IMR-90 (cell line): ENCODE measurements at regions not wholly inside any gene's neighbourhood (a gene's known extent, or its start where the extent isn't known, plus 50 kb on each side); places are given as distances from the start of the nearest gene placed in this dataset.

ENCODE experiments used
- ATAC-seq: fragments of 200-7000 bp; cut with Tn5 transposase; 2 replicates; pipeline ENCODE4 v1.9.1; 2020; ENCODE audit warnings: low read depth, mild to moderate bottlenecking, moderate library complexity
- BruUV-seq: library from RNA; stranded (reverse); fragments of 400-500 nt; replicated peaks from 2 replicates; lab custom pipeline; 2021; lab: Mats Ljungman, UMichigan
- CTCF ChIA-PET: fragments of 300-600 bp; formaldehyde crosslinking; extraction: SDS; loops from one replicate; lab custom pipeline; 2021; ENCODE audit warnings: antibody characterized with exemption; lab: Yijun Ruan, JAX
- POLR2A ChIA-PET: fragments of 300-600 bp; sonication (Branson Sonifier 250); formaldehyde crosslinking; loops from one replicate; lab custom pipeline; 2022; ENCODE audit warnings: antibody characterized with exemption; ENCODE audit not compliant: unreplicated experiment; lab: Charles Lee
- DNase-seq: peaks from one replicate; pipeline ENCODE4 v3.0.0; 2013
- H2AFZ ChIP-seq: replicated peaks from 2 replicates; pipeline ENCODE3; 2013; ENCODE audit warnings: low read length, mild to moderate bottlenecking; ENCODE audit not compliant: poor library complexity
- H2AK5ac ChIP-seq: 2 replicates; pipeline ENCODE4 v1.6.1; 2013; ENCODE audit warnings: low read depth, low read length, inconsistent platforms
- H2AK9ac ChIP-seq: replicated peaks from 2 replicates; pipeline ENCODE3; 2013; ENCODE audit warnings: mild to moderate bottlenecking, low read depth, low read length, moderate library complexity; ENCODE audit not compliant: poor library complexity
- H2BK120ac ChIP-seq: 2 replicates; pipeline ENCODE4 v1.6.1; 2013; ENCODE audit warnings: low read depth, low read length, inconsistent platforms
- H2BK15ac ChIP-seq: 3 replicates; pipeline ENCODE4 v1.6.1; 2013; ENCODE audit warnings: low read depth, low read length, inconsistent platforms
- H2BK20ac ChIP-seq: 2 replicates; pipeline ENCODE4 v1.6.1; 2013; ENCODE audit warnings: low read depth, mild to moderate bottlenecking, inconsistent platforms, low read length, moderate library complexity
- H2BK5ac ChIP-seq: 2 replicates; pipeline ENCODE4 v1.6.1; 2013; ENCODE audit warnings: mild to moderate bottlenecking, low read depth, low read length, inconsistent platforms; ENCODE audit not compliant: poor library complexity, severe bottlenecking
- H3K14ac ChIP-seq: replicated peaks from 2 replicates; pipeline ENCODE4 v1.6.1; 2013; ENCODE audit warnings: low read depth, low read length, inconsistent platforms
- H3K18ac ChIP-seq: 2 replicates; pipeline ENCODE4 v1.6.1; 2013; ENCODE audit warnings: low read depth, low read length, control low read depth
- H3K23ac ChIP-seq: 2 replicates; pipeline ENCODE4 v1.6.1; 2013; ENCODE audit warnings: low read depth, low read length, inconsistent platforms
- H3K27ac ChIP-seq: 2 replicates; pipeline ENCODE4 v1.5.1; 2013; ENCODE audit warnings: mild to moderate bottlenecking, control low read depth, low read length; ENCODE audit not compliant: insufficient read depth
- H3K27me3 ChIP-seq: 2 replicates; pipeline ENCODE4 v1.6.1; 2013; ENCODE audit warnings: low read length; ENCODE audit not compliant: control insufficient read depth, insufficient read depth
- H3K36me3 ChIP-seq: 2 replicates; pipeline ENCODE4 v1.6.1; 2013; ENCODE audit warnings: low read length, mixed read lengths; ENCODE audit not compliant: control insufficient read depth, insufficient read depth
- H3K4ac ChIP-seq: 2 replicates; pipeline ENCODE4 v1.6.1; 2013; ENCODE audit warnings: low read depth, low read length, inconsistent platforms
- H3K4me1 ChIP-seq: 2 replicates; pipeline ENCODE4 v1.6.1; 2013; ENCODE audit warnings: low read length, mixed read lengths; ENCODE audit not compliant: control insufficient read depth, insufficient read depth
- H3K4me2 ChIP-seq: 2 replicates; pipeline ENCODE4 v1.6.1; 2013; ENCODE audit warnings: low read depth, mild to moderate bottlenecking, control low read depth, low read length, moderate library complexity
- H3K4me3 ChIP-seq: 2 replicates; pipeline ENCODE4 v1.5.1; 2013; ENCODE audit warnings: low read depth, mild to moderate bottlenecking, control low read depth, low read length, moderate library complexity; ENCODE audit not compliant: insufficient read depth
- H3K56ac ChIP-seq: 2 replicates; pipeline ENCODE4 v1.6.1; 2013; ENCODE audit warnings: low read length, inconsistent platforms; ENCODE audit not compliant: insufficient read depth; ENCODE audit errors: extremely low read depth
- H3K79me1 ChIP-seq, 2 experiments: 2 replicates each; pipeline ENCODE4 v1.6.1; 2013; ENCODE audit warnings: low read length in 2 of 2, inconsistent platforms in 1 of 2, low read depth in 1 of 2
- H3K9ac ChIP-seq: 2 replicates; pipeline ENCODE4 v1.6.1; 2013; ENCODE audit warnings: low read depth, low read length, control low read depth
- H3K9me1 ChIP-seq: 2 replicates; pipeline ENCODE4 v1.6.1; 2013; ENCODE audit warnings: low read length, inconsistent platforms; ENCODE audit not compliant: insufficient read depth
- H3K9me3 ChIP-seq: 2 replicates; pipeline ENCODE4 v1.6.1; 2013; ENCODE audit warnings: low read length; ENCODE audit not compliant: control insufficient read depth, insufficient read depth
- H4K20me1 ChIP-seq: 2 replicates; pipeline ENCODE4 v1.6.1; 2013; ENCODE audit warnings: low read length, inconsistent platforms; ENCODE audit not compliant: insufficient read depth
- H4K5ac ChIP-seq: 2 replicates; pipeline ENCODE4 v1.6.1; 2013; ENCODE audit warnings: mild to moderate bottlenecking, low read depth, low read length, control low read depth
- H4K8ac ChIP-seq, 2 experiments: 2 replicates each; pipeline ENCODE4 v1.6.1; 2013; ENCODE audit warnings: low read depth in 2 of 2, low read length in 2 of 2, control low read depth in 1 of 2, inconsistent platforms in 1 of 2
- H4K91ac ChIP-seq: 2 replicates; pipeline ENCODE4 v1.6.1; 2013; ENCODE audit warnings: low read depth, low read length, inconsistent platforms; ENCODE audit not compliant: insufficient read depth
- BHLHE40 ChIP-seq: fragments of 150-350 bp; IDR thresholded peaks from 2 replicates; pipeline ENCODE4 v1.6.1; 2016; ENCODE audit warnings: mild to moderate bottlenecking, low read depth, low read length
- CHD1 ChIP-seq: IDR thresholded peaks from 2 replicates; pipeline ENCODE4 v1.6.1; 2012; ENCODE audit warnings: low read depth, low read length, improper control_type of control experiment
- ELK1 ChIP-seq: fragments of 150-350 bp; IDR thresholded peaks from 2 replicates; pipeline ENCODE4 v1.6.1; 2016; ENCODE audit warnings: low read depth, mild to moderate bottlenecking, low read length, moderate library complexity, borderline replicate concordance
- MAFK ChIP-seq: IDR thresholded peaks from 2 replicates; pipeline ENCODE4 v1.6.1; 2012; ENCODE audit warnings: low read depth, low read length, improper control_type of control experiment
- WGBS, 2 experiments: methylation state at CpG; one replicate each; pipeline versions ENCODE4 v1.1.5 to v1.1.7; 2013; ENCODE audit warnings: missing lambda C conversion rate in 2 of 2; ENCODE audit not compliant: insufficient read length in 1 of 2; ENCODE audit errors: extremely low coverage in 2 of 2; 5-methylcytosine and 5-hydroxymethylcytosine counted together
- dilution Hi-C: fragments of 300-500 bp; cut with HindIII; formaldehyde crosslinking; loops from one replicate; pipeline ENCODE4 v1.14.3; 2018; ENCODE audit warnings: low sequenced_read_pairs; ENCODE audit not compliant: unreplicated experiment
- in situ Hi-C: fragments of 300-500 bp; cut with MboI; formaldehyde crosslinking; loops from 3 replicates; pipeline ENCODE4 v1.14.3; 2019; ENCODE audit warnings: low sequenced_read_pairs, inconsistent platforms, mixed read lengths
- intact Hi-C: fragments of 100-400 bp; cut with micrococcal nuclease; formaldehyde crosslinking; loops from 2 replicates; pipeline ENCODE4 v1.10.0; 2022

GRCh38 chr6:111971181-111971841 lies 82.6 kb upstream of the CCN6 start:
- Histone ChIP-seq H3K27ac (no peak overlapping the region), H2AK5ac (peak overlapping the region; percentile 40), H4K8ac (no peak overlapping the region), H2BK15ac (0 out of 3 replicates have a peak overlapping the region, but pooled peaks have one; percentile 32), H3K56ac (no peak overlapping the region), H3K9me3 (no peaks in the 10 kb centered on the region), H3K4me1 (peaks cover 9% of the 10 kb centered on the region), H3K9ac (no peak overlapping the region), H3K36me3 (no peaks in the 10 kb centered on the region), H3K27me3 (peaks cover 2% of the 10 kb centered on the region; the same call in 1 of the 2 replicates), H3K18ac (peak overlapping the region; percentile 49; the same call in 1 of the 2 replicates), H3K4ac (peak overlapping the region; percentile 49; the same call in 1 of the 2 replicates), H2AK9ac (no peak overlapping the region), H4K20me1 (no peaks in the 10 kb centered on the region), H3K4me2 (no peak overlapping the region), H4K5ac (no peak overlapping the region), H3K14ac (peak overlapping the region; percentile 44; the same call in 1 of the 2 replicates), H3K23ac (no peak overlapping the region), H3K79me1 (peaks cover 0 to 6% of the 10 kb centered on the region in 2 experiments; a peak in 1 of 4 replicates), H2BK5ac (no peak overlapping the region), H2AFZ (no peak overlapping the region), H2BK120ac (no peak overlapping the region), H3K9me1 (peaks cover 9% of the 10 kb centered on the region; the same call in 1 of the 2 replicates), H3K4me3 (no peak overlapping the region), H4K91ac (no peak overlapping the region; the same call in 1 of the 2 replicates), H2BK20ac (peak overlapping the region; percentile 30)
- dilution Hi-C loops (no loop called here), in situ Hi-C loops (no loop called here), intact Hi-C loops (loop anchor here (5.0 kb wide), 1 partner anchor 99 kb away; the partner anchor contains the start of gene FYN)
- DNase-seq (no peak), ATAC-seq (no peak)
- no CpG with 5 or more reads among the region's 7 CpGs for WGBS, 2 experiments
- POLR2A ChIA-PET = no interaction called here
- TF ChIP-seq BHLHE40 = no peak
- TF ChIP-seq MAFK = peak; percentile 93
- no peak for TF ChIP-seq ELK1
- no peak for TF ChIP-seq CHD1
- BruUV-seq = no TSS peak
- CTCF ChIA-PET = interaction anchor here (1.2 kb wide), 1 partner anchor 10 kb away, joined by 3 read pairs; no protein-coding TSS in a partner anchor
